Daoy (cell line): ENCODE measurements at regions not wholly inside any gene's neighbourhood (a gene's known extent, or its start where the extent isn't known, plus 50 kb on each side); places are given as distances from the start of the nearest gene placed in this dataset.

Experiments used
- DNase-seq: peaks from one replicate; pipeline ENCODE4 v3.0.0-alpha.2; 2015; ENCODE audit warnings: low read depth

DNA sequence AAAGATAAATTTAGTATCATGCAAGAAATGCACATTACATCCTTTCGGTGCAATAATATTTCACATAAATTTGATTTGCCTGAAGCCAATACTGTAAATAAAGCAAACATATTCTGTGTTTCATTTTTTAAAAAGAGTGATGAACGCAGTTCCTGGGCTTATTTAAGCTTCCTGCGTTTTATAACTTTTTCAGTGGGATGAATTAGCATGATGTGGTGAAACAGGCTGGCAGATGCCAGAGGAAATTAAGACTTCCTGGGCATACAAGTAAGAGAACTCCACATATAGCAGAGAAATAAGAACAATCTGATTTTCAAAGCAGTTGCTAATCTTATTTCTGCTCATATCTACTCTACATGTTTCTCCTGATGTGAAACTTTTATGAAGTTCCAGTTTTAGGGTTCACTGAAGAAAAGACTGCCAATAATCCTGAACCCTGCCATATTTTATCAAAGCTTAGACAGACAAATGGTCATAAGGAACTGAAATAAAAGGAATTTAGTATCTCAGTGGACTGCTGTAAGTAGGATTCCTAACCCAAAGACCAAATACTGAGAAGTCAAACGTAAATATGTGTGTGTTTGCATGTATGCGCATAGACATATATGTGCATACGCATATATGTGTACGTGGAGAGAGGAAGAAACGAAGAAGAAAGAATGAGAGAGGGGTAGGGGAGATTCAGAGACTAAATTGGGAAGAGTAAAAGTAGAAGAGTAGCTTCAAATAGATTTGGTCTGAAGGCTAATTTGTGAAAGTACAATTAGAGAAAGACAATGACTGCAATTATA is 628.6 kb upstream of the CCDC54 start:
- DNase-seq, result no peak

DNA sequence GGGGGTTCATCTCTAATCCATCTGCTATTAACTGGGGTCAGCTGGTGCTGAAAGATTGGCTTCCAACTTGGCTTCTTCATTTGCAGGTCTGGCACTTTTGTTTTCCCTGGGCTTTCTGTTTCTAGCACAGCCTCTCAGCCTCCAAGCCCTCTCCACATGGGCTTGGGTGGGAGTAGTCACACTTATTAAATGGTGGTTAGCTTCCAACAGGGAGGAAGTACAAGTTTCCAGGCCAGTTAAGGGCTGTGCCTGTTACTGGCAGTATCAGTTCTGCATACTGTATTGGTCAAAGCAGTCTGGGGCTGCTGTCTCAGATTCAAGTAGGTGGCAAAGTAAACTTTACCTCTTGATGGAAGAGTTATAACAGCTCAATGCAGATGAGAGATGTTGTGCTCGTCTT is 627.1 kb upstream of the CCDC54 start:
- peak; percentile 40 for DNase-seq

DNA sequence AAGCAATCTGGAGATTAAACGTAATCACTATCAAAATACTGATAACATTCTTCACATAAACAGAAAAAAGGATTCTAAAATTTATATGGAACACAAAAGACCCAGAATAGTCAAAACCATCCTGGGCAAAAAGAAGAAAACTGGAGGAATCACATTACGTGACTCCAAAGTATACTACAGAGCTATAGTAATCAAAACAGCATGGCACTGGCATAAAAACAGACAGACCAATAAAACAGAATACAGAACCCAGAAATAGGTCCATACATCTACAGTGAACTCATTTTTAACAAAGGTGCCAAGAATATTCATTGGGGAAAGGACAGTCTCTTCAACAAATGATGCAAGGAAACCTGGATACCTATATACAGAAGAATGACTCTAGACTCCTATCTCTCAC is 621.9 kb upstream of the CCDC54 start:
- DNase-seq, result no peak

GRCh38 chr3:106756901-106757300 is 620.3 kb upstream of the CCDC54 start:
- no peak for DNase-seq

GRCh38 chr3:106758459-106758858 is 618.8 kb upstream of the CCDC54 start:
- DNase-seq, result no peak

DNA sequence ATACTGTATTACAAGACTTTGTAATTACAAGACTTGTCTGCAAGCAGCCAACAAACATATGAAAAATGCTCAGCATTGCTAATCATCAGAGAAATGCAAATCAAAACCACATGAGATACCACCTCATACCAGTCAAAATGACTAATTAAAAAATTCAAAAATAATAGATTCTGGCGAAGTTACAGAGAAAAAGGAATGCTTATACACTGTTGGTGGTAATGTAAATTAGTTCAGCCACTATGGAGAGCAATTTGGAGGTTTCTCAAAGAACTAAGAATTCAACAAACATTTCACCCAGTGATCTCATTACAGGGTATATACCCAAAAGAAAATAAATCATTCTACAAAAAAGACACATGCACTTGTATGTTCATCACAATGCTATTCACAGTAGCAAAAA is 617.5 kb upstream of the CCDC54 start:
- DNase-seq, result peak; percentile 26

DNA sequence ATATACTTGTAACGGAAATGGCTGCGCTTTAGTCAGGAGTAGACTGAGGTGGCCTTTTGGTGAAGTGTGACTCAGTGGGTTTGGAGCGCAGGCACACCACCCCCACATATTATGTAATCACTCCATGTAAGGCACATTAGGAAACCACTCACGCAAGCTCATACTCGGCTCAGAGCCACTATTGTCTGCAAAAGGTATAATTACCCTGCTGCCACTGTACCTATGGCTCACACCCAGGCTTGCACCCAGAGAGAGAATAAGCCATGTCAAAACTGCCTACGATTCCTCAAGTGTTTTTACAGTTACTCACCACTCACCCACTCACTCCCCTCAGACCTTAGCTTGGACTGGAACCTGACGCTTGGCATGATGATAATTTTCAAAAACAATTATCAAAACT is 611.9 kb upstream of the CCDC54 start:
- DNase-seq, result peak; percentile 98

- no peak for DNase-seq
Measured at GRCh38 chr3:106768941-106769480, 608.2 kb upstream of the CCDC54 start.

DNA sequence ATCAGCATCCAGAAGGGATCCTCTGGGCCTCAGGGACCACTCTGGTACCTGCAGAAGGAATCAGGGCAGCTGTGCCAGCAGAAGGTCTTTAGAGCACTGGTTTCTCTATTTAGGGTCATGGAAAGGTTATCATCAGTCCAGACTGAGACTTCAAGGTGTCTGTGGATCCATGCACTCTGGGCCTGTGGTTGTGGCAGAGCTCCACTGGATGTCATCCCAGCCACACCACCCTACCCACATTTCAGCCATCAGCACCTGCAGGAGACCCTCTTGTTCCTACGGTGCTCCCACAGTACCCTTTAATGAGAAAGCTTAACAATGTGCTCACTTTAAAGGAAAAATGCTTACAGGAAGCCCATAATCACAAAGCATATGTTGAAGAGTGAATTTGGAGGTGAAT is 603.4 kb upstream of the CCDC54 start:
- no peak for DNase-seq

DNA sequence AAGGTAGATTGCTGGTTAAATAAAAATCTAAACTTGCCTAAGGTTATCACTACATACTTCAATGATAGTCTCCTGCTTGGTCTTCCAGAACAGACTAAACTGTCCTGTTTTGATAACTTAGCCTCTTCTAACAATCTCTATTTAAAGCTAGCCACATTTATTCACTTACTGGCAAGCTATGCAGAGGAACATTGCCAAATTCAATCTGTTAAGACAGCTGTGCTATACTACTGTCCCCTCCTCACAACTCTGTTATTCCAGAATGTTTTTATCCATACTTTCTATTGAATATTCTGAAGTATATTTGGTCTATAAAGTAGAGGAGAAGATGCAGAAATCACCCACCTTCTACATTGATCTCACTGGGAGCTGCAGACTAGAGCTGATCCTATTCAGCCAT is 594.0 kb upstream of the CCDC54 start:
- DNase-seq, result no peak

- DNase-seq, result no peak
Measured at GRCh38 chr3:106789276-106789675, 588.0 kb upstream of the CCDC54 start.

DNA sequence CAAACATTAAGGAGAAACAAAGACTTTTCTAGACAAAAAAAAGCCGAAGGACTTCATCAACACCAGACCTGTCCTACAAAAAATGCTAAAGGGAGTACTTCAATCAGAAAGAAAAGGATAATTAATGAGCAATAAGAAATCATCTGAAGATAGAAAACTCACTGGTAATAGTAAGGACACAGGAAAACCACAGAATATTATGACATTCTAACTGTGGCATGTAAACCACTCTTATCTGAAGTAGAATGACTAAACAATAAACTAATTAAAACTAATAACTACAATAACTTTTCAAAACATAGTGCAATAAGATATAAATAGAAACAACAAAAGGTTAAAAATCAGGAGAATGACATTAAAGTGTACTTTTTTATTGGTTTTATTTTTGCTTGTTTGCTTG is 584.5 kb upstream of the CCDC54 start:
- DNase-seq, result no peak

DNA sequence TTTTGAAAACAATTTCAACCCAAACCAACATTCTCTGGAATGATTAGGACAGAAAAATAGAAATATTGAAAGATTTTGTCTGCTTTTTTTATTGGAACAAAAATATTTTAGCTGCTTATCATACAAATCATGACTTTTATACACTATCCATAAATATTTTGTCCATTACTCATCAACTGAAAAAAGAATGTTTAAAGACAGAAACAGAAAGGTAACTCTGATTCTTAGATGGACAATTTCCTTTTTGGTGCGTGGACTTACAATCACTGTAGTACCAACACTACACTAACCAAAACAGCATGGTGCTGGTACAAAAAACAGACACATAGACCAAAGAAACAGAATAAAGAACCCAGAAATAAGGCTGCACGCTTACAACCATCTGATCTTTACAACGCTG is 582.8 kb upstream of the CCDC54 start:
- DNase-seq, result no peak

GRCh38 chr3:106795553-106795952 is 581.7 kb upstream of the CCDC54 start:
- DNase-seq, result no peak

DNA sequence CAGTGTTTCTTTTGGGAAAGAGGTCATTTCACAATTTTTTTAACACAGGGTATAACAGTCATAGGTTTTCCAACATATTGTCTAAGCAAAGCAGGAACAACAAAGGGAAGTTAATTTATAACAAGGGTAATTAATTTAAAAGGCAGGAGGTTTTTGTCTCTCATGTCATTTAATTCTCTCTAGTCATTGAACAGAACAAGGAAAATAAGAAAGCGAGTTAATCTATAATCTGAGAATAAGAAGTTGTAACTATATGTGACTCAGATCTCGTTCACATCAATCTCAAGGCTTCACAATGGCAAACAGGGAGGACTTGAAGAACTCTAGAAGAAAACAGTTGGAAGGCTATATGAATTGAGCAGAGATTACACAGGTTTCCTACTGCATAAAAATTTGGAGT is 579.8 kb upstream of the CCDC54 start:
- DNase-seq, result no peak

DNA sequence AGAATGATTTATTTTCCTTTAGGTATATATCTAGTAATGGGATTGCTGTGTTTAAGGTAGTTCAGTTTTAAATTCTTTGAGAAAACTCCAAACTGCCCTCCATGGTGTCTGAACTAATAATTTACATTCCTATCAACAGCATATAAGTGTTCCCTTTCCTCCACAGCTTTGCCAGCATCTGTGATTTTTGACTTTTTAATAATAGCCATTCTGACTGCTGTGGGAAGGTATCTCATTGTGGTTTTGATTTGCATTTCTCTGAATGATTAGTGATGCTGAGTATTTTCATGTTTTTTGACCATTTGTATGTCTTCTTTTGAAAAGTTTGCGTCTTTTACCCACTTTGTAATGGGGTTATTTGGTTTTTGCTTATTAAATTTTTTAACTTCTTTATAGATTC is 571.6 kb upstream of the CCDC54 start:
- no peak for DNase-seq

- no peak for DNase-seq
Measured at GRCh38 chr3:106806964-106807363, 570.3 kb upstream of the CCDC54 start.

- DNase-seq, result no peak
Measured at GRCh38 chr3:106809041-106809440, 568.2 kb upstream of the CCDC54 start.

DNA sequence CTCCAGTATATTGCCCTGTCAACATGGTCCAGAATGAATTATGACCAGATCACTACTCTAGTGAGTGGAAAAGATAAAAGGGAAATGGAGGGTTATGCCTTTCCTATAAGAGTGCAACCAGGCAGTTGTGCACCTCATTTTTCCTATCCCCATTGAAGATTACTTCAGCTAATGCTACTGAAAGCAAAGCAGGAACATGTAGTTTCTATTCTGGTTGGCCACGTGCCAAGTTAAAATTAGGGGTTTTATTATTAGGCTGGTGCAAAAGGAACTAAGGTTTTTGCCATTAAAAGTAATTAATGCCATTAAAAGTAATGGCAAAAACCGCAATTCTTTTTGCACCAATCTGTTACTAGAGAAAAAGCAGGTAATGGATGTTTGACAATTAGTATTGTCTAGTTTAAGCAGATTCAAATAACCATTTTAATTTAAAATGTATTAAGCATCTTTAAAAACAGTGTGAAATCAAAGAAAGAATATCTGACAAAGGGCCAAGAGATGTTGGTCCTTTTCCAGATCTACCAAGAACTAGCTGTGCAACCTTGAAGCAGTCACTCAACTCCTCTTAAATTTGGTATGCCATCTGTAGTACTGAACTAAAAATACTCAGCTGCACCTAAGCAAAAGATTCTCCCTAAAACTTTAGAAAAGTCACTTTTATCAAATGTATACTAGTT is 567.5 kb upstream of the CCDC54 start:
- no peak for DNase-seq

DNA sequence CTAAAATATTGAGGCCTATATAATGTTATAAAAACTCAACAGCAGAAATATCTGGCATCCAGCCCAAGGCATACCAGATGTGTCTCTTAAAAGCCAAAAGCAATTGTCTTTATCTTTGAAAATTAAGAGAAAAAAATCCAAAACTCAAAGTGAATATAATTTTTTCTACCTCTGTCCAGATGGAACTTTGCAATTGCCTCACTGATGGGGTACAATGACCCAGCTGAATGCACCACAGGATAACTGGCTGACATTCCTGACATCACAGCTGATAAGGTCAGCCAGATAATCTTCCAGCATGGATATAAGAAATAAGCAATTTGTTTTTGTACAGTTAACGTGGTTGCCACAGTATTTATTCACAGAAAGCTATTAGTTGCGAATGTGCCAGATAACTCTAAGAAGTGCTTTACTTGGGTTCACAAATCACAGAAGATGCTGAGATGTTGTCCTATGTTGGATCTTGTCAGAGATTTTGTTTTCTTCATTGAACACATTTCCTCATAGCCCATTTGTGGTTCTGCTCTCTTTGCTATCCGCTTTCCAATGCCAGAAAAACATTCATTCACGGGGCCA is 566.9 kb upstream of the CCDC54 start:
- DNase-seq, result no peak

DNA sequence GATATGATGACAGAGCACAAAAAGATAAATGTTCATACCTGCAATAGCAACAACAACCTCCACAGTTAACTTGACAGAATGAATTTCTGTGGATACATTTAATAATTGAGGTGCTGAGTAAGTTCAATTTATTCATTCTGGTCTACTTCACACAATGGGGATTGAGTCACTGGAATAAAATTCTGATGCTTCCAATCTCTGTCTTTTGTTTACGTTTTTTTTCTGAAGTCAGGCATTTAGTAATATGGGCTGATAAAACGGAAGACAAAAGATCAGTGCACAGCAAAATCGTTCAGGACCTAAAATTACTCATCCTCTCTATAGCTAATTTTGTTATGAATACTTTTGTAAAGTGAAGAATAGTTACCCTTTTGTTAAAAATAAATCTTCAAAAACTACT is 565.9 kb upstream of the CCDC54 start:
- peak; percentile 52 for DNase-seq

GRCh38 chr3:106813742-106814141 is 563.5 kb upstream of the CCDC54 start:
- no peak for DNase-seq

DNA sequence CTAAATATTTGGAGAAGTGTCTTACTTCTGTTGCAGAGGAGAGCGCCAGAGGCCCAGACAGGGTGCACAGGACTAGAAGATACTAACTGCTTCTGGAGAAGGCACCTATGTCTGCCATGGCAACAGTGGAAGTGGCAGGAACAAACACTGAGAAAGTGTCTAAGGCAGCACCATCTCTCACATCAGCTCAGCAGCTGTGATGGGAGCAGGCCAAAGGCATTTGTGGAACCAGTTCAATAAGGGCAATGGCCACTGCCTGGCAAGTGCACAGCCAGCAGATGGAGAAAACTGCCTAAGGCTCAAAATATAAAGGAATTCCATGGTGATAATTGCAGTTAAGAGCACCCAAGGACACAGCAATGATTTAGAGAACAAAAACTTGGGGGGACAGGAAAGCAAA is 563.0 kb upstream of the CCDC54 start:
- no peak for DNase-seq
